ENCODE measurements at regions not wholly inside any gene's neighbourhood (a gene's known extent, or its start where the extent isn't known, plus 50 kb on each side); places are given as distances from the start of the nearest gene placed in this dataset.

GRCh38 chr2:21301871-21302455 lies 178.2 kb downstream of the TDRD15 start:
- 40% methylated on average over 1 of the region's 1 CpG; no CpG with 5 or more reads in 1 of the 2 experiments for WGBS, 2 experiments (ENCODE audit: insufficient coverage in 2 of 2)

DNA sequence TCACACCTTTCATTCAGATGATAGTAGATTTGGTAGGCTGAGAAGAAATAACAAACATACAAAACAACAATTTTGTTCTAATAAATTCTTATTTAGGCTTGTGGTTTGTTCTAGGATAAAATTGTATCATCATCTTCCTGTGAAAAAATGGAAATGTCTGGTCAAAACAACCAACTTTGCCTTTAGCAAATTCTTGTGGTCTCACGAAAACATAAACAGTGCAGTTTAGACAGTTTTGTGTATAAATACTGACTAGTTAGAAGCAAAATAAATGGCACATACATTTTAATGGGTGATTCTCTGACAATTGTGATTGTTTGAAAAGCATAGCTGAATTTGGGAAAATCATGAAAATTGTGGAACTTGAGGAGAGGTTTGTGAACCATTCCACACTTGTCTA lies 180.1 kb downstream of the TDRD15 start:
- Histone ChIP-seq H3K36me3 (ENCODE audit: control insufficient read depth, insufficient read depth, low read length) (no peaks in the 10 kb centered on the region), H3K4me1 (ENCODE audit: control insufficient read depth, insufficient read depth, low read length, poor library complexity, severe bottlenecking) (no peaks in the 10 kb centered on the region), H3K9me3 (ENCODE audit: control insufficient read depth, low read length) (no peaks in the 10 kb centered on the region), H3K4me3 (ENCODE audit: extremely low read depth, insufficient read depth, low read length, poor library complexity, severe bottlenecking) (no peak overlapping the region), H3K27ac (ENCODE audit: low read depth, low read length, severe bottlenecking) (no peak overlapping the region)
- WGBS, 2 experiments (ENCODE audit: insufficient coverage in 2 of 2) = 86% methylated on average over 1 of the region's 1 CpG; no CpG with 5 or more reads in 1 of the 2 experiments

More at GRCh38 chr2:21301871-21302455, 178.2 kb downstream of the TDRD15 start:
- no peaks in the 10 kb centered on the region for H3K9me3 ChIP-seq (ENCODE audit: control insufficient read depth, low read length)
- no peaks in the 10 kb centered on the region for H3K4me1 ChIP-seq (ENCODE audit: control insufficient read depth, insufficient read depth, low read length, poor library complexity, severe bottlenecking)
- H3K27ac ChIP-seq (ENCODE audit: low read depth, low read length, severe bottlenecking) = no peak overlapping the region
- no peak overlapping the region for H3K4me3 ChIP-seq (ENCODE audit: extremely low read depth, insufficient read depth, low read length, poor library complexity, severe bottlenecking)
- H3K36me3 ChIP-seq (ENCODE audit: control insufficient read depth, insufficient read depth, low read length) = no peaks in the 10 kb centered on the region

DNA sequence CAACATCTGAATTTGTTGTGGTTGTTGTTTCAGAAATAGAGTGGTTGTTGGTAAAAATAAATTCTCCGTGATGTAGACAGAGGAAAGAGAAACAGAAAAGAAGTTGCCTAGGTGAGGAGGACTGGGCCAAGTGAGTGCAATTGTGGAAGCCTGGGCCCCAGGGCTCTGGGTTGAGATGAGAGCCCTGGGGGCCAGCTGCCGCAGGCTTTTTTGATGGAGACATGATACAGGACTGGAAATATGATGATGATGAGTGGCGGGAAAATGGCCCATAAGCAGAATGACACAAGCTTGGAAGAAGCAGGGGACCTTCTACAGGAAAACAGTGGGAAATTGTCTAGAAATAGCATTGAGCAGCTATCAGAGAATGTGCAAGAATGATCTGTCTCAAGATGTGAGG lies 181.8 kb downstream of the TDRD15 start:
- no peak overlapping the region for H3K27ac ChIP-seq (ENCODE audit: low read depth, low read length, severe bottlenecking)
- H3K36me3 ChIP-seq (ENCODE audit: control insufficient read depth, insufficient read depth, low read length) = no peaks in the 10 kb centered on the region

GRCh38 chr2:21306235-21306634 lies 182.5 kb downstream of the TDRD15 start:
- WGBS, 2 experiments (ENCODE audit: insufficient coverage in 2 of 2) = 80 to 86% methylated on average over 1 of the region's 2 CpGs
- Histone ChIP-seq H3K4me3 (ENCODE audit: extremely low read depth, insufficient read depth, low read length, poor library complexity, severe bottlenecking) (no peak overlapping the region), H3K9me3 (ENCODE audit: control insufficient read depth, low read length) (no peaks in the 10 kb centered on the region), H3K36me3 (ENCODE audit: control insufficient read depth, insufficient read depth, low read length) (no peaks in the 10 kb centered on the region), H3K4me1 (ENCODE audit: control insufficient read depth, insufficient read depth, low read length, poor library complexity, severe bottlenecking) (no peaks in the 10 kb centered on the region), H3K27ac (ENCODE audit: low read depth, low read length, severe bottlenecking) (no peak overlapping the region)

More for the DNA sequence above, 181.8 kb downstream of the TDRD15 start:
- WGBS, 2 experiments (ENCODE audit: insufficient coverage in 2 of 2) = 91 to 94% methylated on average over 3 of the region's 3 CpGs
- Histone ChIP-seq H3K4me1 (ENCODE audit: control insufficient read depth, insufficient read depth, low read length, poor library complexity, severe bottlenecking) (no peaks in the 10 kb centered on the region), H3K4me3 (ENCODE audit: extremely low read depth, insufficient read depth, low read length, poor library complexity, severe bottlenecking) (no peak overlapping the region), H3K9me3 (ENCODE audit: control insufficient read depth, low read length) (no peaks in the 10 kb centered on the region)

GRCh38 chr2:21307037-21307436 lies 183.3 kb downstream of the TDRD15 start:
- Histone ChIP-seq H3K27ac (ENCODE audit: low read depth, low read length, severe bottlenecking) (no peak overlapping the region), H3K4me1 (ENCODE audit: control insufficient read depth, insufficient read depth, low read length, poor library complexity, severe bottlenecking) (no peaks in the 10 kb centered on the region), H3K36me3 (ENCODE audit: control insufficient read depth, insufficient read depth, low read length) (no peaks in the 10 kb centered on the region), H3K9me3 (ENCODE audit: control insufficient read depth, low read length) (no peaks in the 10 kb centered on the region), H3K4me3 (ENCODE audit: extremely low read depth, insufficient read depth, low read length, poor library complexity, severe bottlenecking) (no peak overlapping the region)
- WGBS, 2 experiments (ENCODE audit: insufficient coverage in 2 of 2) = 78 to 100% methylated on average over 1 of the region's 1 CpG

GRCh38 chr2:21310493-21310892 lies 186.7 kb downstream of the TDRD15 start:
- 60 to 80% methylated on average over 1 of the region's 1 CpG for WGBS, 2 experiments (ENCODE audit: insufficient coverage in 2 of 2)
- Histone ChIP-seq H3K9me3 (ENCODE audit: control insufficient read depth, low read length) (no peaks in the 10 kb centered on the region), H3K4me1 (ENCODE audit: control insufficient read depth, insufficient read depth, low read length, poor library complexity, severe bottlenecking) (no peaks in the 10 kb centered on the region), H3K4me3 (ENCODE audit: extremely low read depth, insufficient read depth, low read length, poor library complexity, severe bottlenecking) (no peak overlapping the region), H3K27ac (ENCODE audit: low read depth, low read length, severe bottlenecking) (no peak overlapping the region), H3K36me3 (ENCODE audit: control insufficient read depth, insufficient read depth, low read length) (no peaks in the 10 kb centered on the region)

- 94 to 100% methylated on average over 1 to 2 of the region's 2 CpGs for WGBS, 2 experiments (ENCODE audit: insufficient coverage in 2 of 2)
- H3K9me3 ChIP-seq (ENCODE audit: control insufficient read depth, low read length) = no peaks in the 10 kb centered on the region
- H3K4me3 ChIP-seq (ENCODE audit: extremely low read depth, insufficient read depth, low read length, poor library complexity, severe bottlenecking) = no peak overlapping the region
- no peaks in the 10 kb centered on the region for H3K4me1 ChIP-seq (ENCODE audit: control insufficient read depth, insufficient read depth, low read length, poor library complexity, severe bottlenecking)
- H3K36me3 ChIP-seq (ENCODE audit: control insufficient read depth, insufficient read depth, low read length) = no peaks in the 10 kb centered on the region
- H3K27ac ChIP-seq (ENCODE audit: low read depth, low read length, severe bottlenecking) = no peak overlapping the region
Measured at GRCh38 chr2:21314322-21314835, 190.6 kb downstream of the TDRD15 start.

- WGBS, 2 experiments (ENCODE audit: insufficient coverage in 2 of 2) = 14 to 25% methylated on average over 3 to 8 of the region's 10 CpGs
- Histone ChIP-seq H3K4me1 (ENCODE audit: control insufficient read depth, insufficient read depth, low read length, poor library complexity, severe bottlenecking) (no peaks in the 10 kb centered on the region), H3K36me3 (ENCODE audit: control insufficient read depth, insufficient read depth, low read length) (no peaks in the 10 kb centered on the region), H3K27ac (ENCODE audit: low read depth, low read length, severe bottlenecking) (no peak overlapping the region), H3K4me3 (ENCODE audit: extremely low read depth, insufficient read depth, low read length, poor library complexity, severe bottlenecking) (no peak overlapping the region), H3K9me3 (ENCODE audit: control insufficient read depth, low read length) (no peaks in the 10 kb centered on the region)
Measured at GRCh38 chr2:21317131-21317530, 193.4 kb downstream of the TDRD15 start.

GRCh38 chr2:21318263-21318662 lies 194.5 kb downstream of the TDRD15 start:
- H3K4me1 ChIP-seq (ENCODE audit: control insufficient read depth, insufficient read depth, low read length, poor library complexity, severe bottlenecking) = no peaks in the 10 kb centered on the region
- H3K36me3 ChIP-seq (ENCODE audit: control insufficient read depth, insufficient read depth, low read length) = no peaks in the 10 kb centered on the region
- no peaks in the 10 kb centered on the region for H3K9me3 ChIP-seq (ENCODE audit: control insufficient read depth, low read length)
- no peak overlapping the region for H3K4me3 ChIP-seq (ENCODE audit: extremely low read depth, insufficient read depth, low read length, poor library complexity, severe bottlenecking)
- WGBS, 2 experiments (ENCODE audit: insufficient coverage in 2 of 2) = 100% methylated on average over 1 of the region's 2 CpGs; no CpG with 5 or more reads in 1 of the 2 experiments
- H3K27ac ChIP-seq (ENCODE audit: low read depth, low read length, severe bottlenecking) = no peak overlapping the region

DNA sequence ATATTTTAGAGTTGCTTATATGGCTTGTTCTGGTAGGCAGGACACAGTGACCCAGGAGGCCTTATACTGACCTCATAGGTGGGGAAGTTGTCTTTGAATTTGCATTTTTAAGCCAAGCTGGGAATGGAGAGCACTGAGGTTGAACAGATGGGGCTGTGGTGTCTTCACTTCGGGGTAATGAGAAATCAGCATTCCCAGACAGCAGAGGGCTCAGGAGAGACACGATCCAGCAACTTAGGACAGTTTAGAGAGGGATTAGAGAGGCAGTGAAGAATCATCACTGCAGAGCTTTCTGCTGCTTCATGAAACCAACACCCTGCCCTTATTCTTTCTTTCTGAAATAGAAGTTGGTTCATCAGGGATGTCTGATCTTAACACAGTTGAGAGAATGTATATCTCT lies 202.4 kb downstream of the TDRD15 start:
- H3K36me3 ChIP-seq (ENCODE audit: control insufficient read depth, insufficient read depth, low read length) = no peaks in the 10 kb centered on the region
- H3K27ac ChIP-seq (ENCODE audit: low read depth, low read length, severe bottlenecking) = no peak overlapping the region
- H3K9me3 ChIP-seq (ENCODE audit: control insufficient read depth, low read length) = no peaks in the 10 kb centered on the region
- WGBS, 2 experiments (ENCODE audit: insufficient coverage in 2 of 2) = 63 to 100% methylated on average over 1 to 2 of the region's 2 CpGs
- no peak overlapping the region for H3K4me3 ChIP-seq (ENCODE audit: extremely low read depth, insufficient read depth, low read length, poor library complexity, severe bottlenecking)
- H3K4me1 ChIP-seq (ENCODE audit: control insufficient read depth, insufficient read depth, low read length, poor library complexity, severe bottlenecking) = no peaks in the 10 kb centered on the region

- H3K36me3 ChIP-seq (ENCODE audit: control insufficient read depth, insufficient read depth, low read length) = no peaks in the 10 kb centered on the region
- no peak overlapping the region for H3K27ac ChIP-seq (ENCODE audit: low read depth, low read length, severe bottlenecking)
- no peak overlapping the region for H3K4me3 ChIP-seq (ENCODE audit: extremely low read depth, insufficient read depth, low read length, poor library complexity, severe bottlenecking)
- H3K4me1 ChIP-seq (ENCODE audit: control insufficient read depth, insufficient read depth, low read length, poor library complexity, severe bottlenecking) = no peaks in the 10 kb centered on the region
- WGBS, 2 experiments (ENCODE audit: insufficient coverage in 2 of 2) = 82 to 100% methylated on average over 1 to 3 of the region's 4 CpGs
- H3K9me3 ChIP-seq (ENCODE audit: control insufficient read depth, low read length) = no peaks in the 10 kb centered on the region
Measured at GRCh38 chr2:21328177-21328576, 204.4 kb downstream of the TDRD15 start.
